ENCODE measurements at regions not wholly inside any gene's neighbourhood (a gene's known extent, or its start where the extent isn't known, plus 50 kb on each side); places are given as distances from the start of the nearest gene placed in this dataset.

DNA sequence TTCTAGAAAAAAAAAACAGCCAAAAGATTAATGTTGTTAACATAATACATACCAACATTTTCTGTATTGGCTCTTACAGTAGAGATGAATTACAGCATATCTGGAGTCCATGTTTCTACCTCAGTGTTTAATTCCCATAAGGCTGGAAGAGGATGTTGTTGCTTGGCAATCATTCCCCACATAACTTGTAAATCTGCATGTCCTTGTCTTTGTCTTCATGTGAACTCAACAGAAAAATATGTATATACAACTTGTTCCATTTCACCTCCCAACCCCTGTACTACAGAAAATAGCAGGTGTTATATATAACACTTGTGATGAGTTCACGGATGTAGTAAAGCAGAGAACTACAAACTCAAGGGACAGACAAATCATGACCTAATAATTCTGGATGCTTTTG, 160.9 kb upstream of the SEMA3C start:
- no peak for TF ChIP-seq POLR2AphosphoS5 (IDR thresholded peaks at IDR 0.05; ENCODE audit: low read depth, low read length)
- TF ChIP-seq PAX5 (IDR thresholded peaks at IDR 0.05; ENCODE audit: insufficient read depth, low read length, severe bottlenecking): no peak
- TF ChIP-seq POLR2A (IDR thresholded peaks at IDR 0.05; ENCODE audit: low read depth, low read length): no peak
- no peak for TF ChIP-seq SPI1 (IDR thresholded peaks at IDR 0.05; ENCODE audit: low read depth, low read length)
